ENCODE measurements at regions not wholly inside any gene's neighbourhood (a gene's known extent, or its start where the extent isn't known, plus 50 kb on each side); places are given as distances from the start of the nearest gene placed in this dataset.

GRCh38 chrX:40449956-40450706 lies 130.6 kb upstream of the ATP6AP2 start:
- Mint-ChIP-seq H3K27me3 (peaks cover 4% of the 10 kb centered on the region), H3K4me1 (no peaks in the 10 kb centered on the region), H3K27ac (no peak overlapping the region), H3K4me3 (no peak overlapping the region), H3K36me3 (no peaks in the 10 kb centered on the region), H3K9me3 (peaks cover under 1% of the 10 kb centered on the region)
- CTCF ChIA-PET = no interaction called here
- no peak for DNase-seq

GRCh38 chrX:40449396-40449795 lies 131.4 kb upstream of the ATP6AP2 start:
- H3K27ac Mint-ChIP-seq = no peak overlapping the region
- H3K4me3 Mint-ChIP-seq = no peak overlapping the region
- peaks cover 4% of the 10 kb centered on the region for H3K27me3 Mint-ChIP-seq
- H3K4me1 Mint-ChIP-seq = no peaks in the 10 kb centered on the region
- CTCF ChIA-PET = no interaction called here
- no peaks in the 10 kb centered on the region for H3K9me3 Mint-ChIP-seq
- DNase-seq = no peak
- no peaks in the 10 kb centered on the region for H3K36me3 Mint-ChIP-seq

- DNase-seq = no peak
- H3K27ac Mint-ChIP-seq = no peak overlapping the region
- H3K9me3 Mint-ChIP-seq = no peaks in the 10 kb centered on the region
- no peak overlapping the region for H3K4me3 Mint-ChIP-seq
- no peaks in the 10 kb centered on the region for H3K36me3 Mint-ChIP-seq
- peaks cover 4% of the 10 kb centered on the region for H3K27me3 Mint-ChIP-seq
- CTCF ChIA-PET = interaction anchor here (0.6 kb wide), 1 partner anchor 29 kb away, joined by 3 read pairs; no protein-coding TSS in a partner anchor
- no peaks in the 10 kb centered on the region for H3K4me1 Mint-ChIP-seq
Measured at GRCh38 chrX:40448793-40449192, 132.0 kb upstream of the ATP6AP2 start.

- no peaks in the 10 kb centered on the region for H3K36me3 Mint-ChIP-seq
Measured at GRCh38 chrX:40446921-40447320, 133.8 kb upstream of the ATP6AP2 start.

GRCh38 chrX:40445691-40446090 lies 135.1 kb upstream of the ATP6AP2 start:
- Mint-ChIP-seq H3K27ac (no peak overlapping the region), H3K27me3 (no peaks in the 10 kb centered on the region), H3K4me3 (no peak overlapping the region), H3K9me3 (no peaks in the 10 kb centered on the region), H3K4me1 (no peaks in the 10 kb centered on the region), H3K36me3 (no peaks in the 10 kb centered on the region)
- DNase-seq = no peak
- CTCF ChIA-PET = no interaction called here

More at GRCh38 chrX:40446921-40447320, 133.8 kb upstream of the ATP6AP2 start:
- Mint-ChIP-seq H3K9me3 (no peaks in the 10 kb centered on the region), H3K4me3 (no peak overlapping the region), H3K27ac (no peak overlapping the region), H3K27me3 (peaks cover 4% of the 10 kb centered on the region), H3K4me1 (no peaks in the 10 kb centered on the region)
- CTCF ChIA-PET = no interaction called here
- no peak for DNase-seq

GRCh38 chrX:40444798-40445496 lies 135.8 kb upstream of the ATP6AP2 start:
- Mint-ChIP-seq H3K27ac (no peak overlapping the region), H3K27me3 (no peaks in the 10 kb centered on the region), H3K9me3 (no peaks in the 10 kb centered on the region), H3K36me3 (no peaks in the 10 kb centered on the region), H3K4me3 (no peak overlapping the region), H3K4me1 (no peaks in the 10 kb centered on the region)
- DNase-seq = no peak
- CTCF ChIA-PET = no interaction called here

GRCh38 chrX:40444133-40444532 lies 136.6 kb upstream of the ATP6AP2 start:
- Mint-ChIP-seq H3K36me3 (no peaks in the 10 kb centered on the region), H3K4me1 (no peaks in the 10 kb centered on the region), H3K4me3 (no peak overlapping the region), H3K27me3 (no peaks in the 10 kb centered on the region), H3K9me3 (no peaks in the 10 kb centered on the region), H3K27ac (no peak overlapping the region)
- CTCF ChIA-PET = no interaction called here
- DNase-seq = no peak

- no peaks in the 10 kb centered on the region for H3K9me3 Mint-ChIP-seq
- no peaks in the 10 kb centered on the region for H3K4me1 Mint-ChIP-seq
- H3K36me3 Mint-ChIP-seq = no peaks in the 10 kb centered on the region
- no peaks in the 10 kb centered on the region for H3K27me3 Mint-ChIP-seq
- DNase-seq = no peak
- H3K4me3 Mint-ChIP-seq = no peak overlapping the region
- no peak overlapping the region for H3K27ac Mint-ChIP-seq
- CTCF ChIA-PET = no interaction called here
Measured at GRCh38 chrX:40440866-40441265, 139.9 kb upstream of the ATP6AP2 start.

GRCh38 chrX:40439625-40440532 lies 140.9 kb upstream of the ATP6AP2 start:
- no peaks in the 10 kb centered on the region for H3K27me3 Mint-ChIP-seq
- no peaks in the 10 kb centered on the region for H3K9me3 Mint-ChIP-seq
- H3K4me1 Mint-ChIP-seq = no peaks in the 10 kb centered on the region
- no peaks in the 10 kb centered on the region for H3K36me3 Mint-ChIP-seq
- H3K27ac Mint-ChIP-seq = no peak overlapping the region
- H3K4me3 Mint-ChIP-seq = no peak overlapping the region
- no peak for DNase-seq
- CTCF ChIA-PET = no interaction called here

GRCh38 chrX:40437348-40437747 lies 143.4 kb upstream of the ATP6AP2 start:
- Mint-ChIP-seq H3K4me1 (no peaks in the 10 kb centered on the region), H3K27me3 (no peaks in the 10 kb centered on the region), H3K9me3 (no peaks in the 10 kb centered on the region), H3K4me3 (no peak overlapping the region), H3K27ac (no peak overlapping the region), H3K36me3 (no peaks in the 10 kb centered on the region)
- DNase-seq = no peak
- CTCF ChIA-PET = no interaction called here

GRCh38 chrX:40434947-40435346 lies 145.8 kb upstream of the ATP6AP2 start:
- Mint-ChIP-seq H3K4me1 (no peaks in the 10 kb centered on the region), H3K4me3 (no peak overlapping the region), H3K27me3 (no peaks in the 10 kb centered on the region), H3K36me3 (no peaks in the 10 kb centered on the region), H3K27ac (no peak overlapping the region), H3K9me3 (peaks cover 4% of the 10 kb centered on the region)
- CTCF ChIA-PET = no interaction called here
- DNase-seq = no peak

GRCh38 chrX:40434443-40434842 lies 146.3 kb upstream of the ATP6AP2 start:
- no peak for DNase-seq
- Mint-ChIP-seq H3K27me3 (no peaks in the 10 kb centered on the region), H3K4me3 (no peak overlapping the region), H3K36me3 (no peaks in the 10 kb centered on the region), H3K9me3 (peaks cover 4% of the 10 kb centered on the region), H3K27ac (no peak overlapping the region), H3K4me1 (no peaks in the 10 kb centered on the region)
- CTCF ChIA-PET = interaction anchor here (0.6 kb wide), 1 partner anchor 777 kb away, joined by 3 read pairs; no protein-coding TSS in a partner anchor

GRCh38 chrX:40433160-40433559 lies 147.6 kb upstream of the ATP6AP2 start:
- Mint-ChIP-seq H3K4me1 (no peaks in the 10 kb centered on the region), H3K27me3 (no peaks in the 10 kb centered on the region), H3K9me3 (peaks cover 4% of the 10 kb centered on the region), H3K36me3 (no peaks in the 10 kb centered on the region), H3K27ac (no peak overlapping the region), H3K4me3 (no peak overlapping the region)
- CTCF ChIA-PET = no interaction called here
- DNase-seq = no peak

- Mint-ChIP-seq H3K4me3 (no peak overlapping the region), H3K27ac (no peak overlapping the region), H3K4me1 (peaks cover under 1% of the 10 kb centered on the region), H3K9me3 (no peaks in the 10 kb centered on the region), H3K27me3 (no peaks in the 10 kb centered on the region), H3K36me3 (no peaks in the 10 kb centered on the region)
- CTCF ChIA-PET = no interaction called here
- no peak for DNase-seq
Measured at GRCh38 chrX:40424259-40424658, 156.5 kb upstream of the ATP6AP2 start.
